Skeletal muscle cell (primary cell): ENCODE measurements at regions not wholly inside any gene's neighbourhood (a gene's known extent, or its start where the extent isn't known, plus 50 kb on each side); places are given as distances from the start of the nearest gene placed in this dataset.
"Not testable (repeated sequence)": the region's sequence is repeated elsewhere in the genome, so short reads cannot be mapped to it uniquely, and the experiment has no call there.

Experiments
- DNase-seq: peaks from one replicate; pipeline ENCODE4 v3.0.0-alpha.2; 2010; ENCODE audit warnings: low read depth
- H3K4me3 ChIP-seq: 2 replicates; pipeline ENCODE4 v1.5.1; 2011; ENCODE audit warnings: low read depth, mild to moderate bottlenecking, control low read depth, low read length, moderate library complexity

DNA sequence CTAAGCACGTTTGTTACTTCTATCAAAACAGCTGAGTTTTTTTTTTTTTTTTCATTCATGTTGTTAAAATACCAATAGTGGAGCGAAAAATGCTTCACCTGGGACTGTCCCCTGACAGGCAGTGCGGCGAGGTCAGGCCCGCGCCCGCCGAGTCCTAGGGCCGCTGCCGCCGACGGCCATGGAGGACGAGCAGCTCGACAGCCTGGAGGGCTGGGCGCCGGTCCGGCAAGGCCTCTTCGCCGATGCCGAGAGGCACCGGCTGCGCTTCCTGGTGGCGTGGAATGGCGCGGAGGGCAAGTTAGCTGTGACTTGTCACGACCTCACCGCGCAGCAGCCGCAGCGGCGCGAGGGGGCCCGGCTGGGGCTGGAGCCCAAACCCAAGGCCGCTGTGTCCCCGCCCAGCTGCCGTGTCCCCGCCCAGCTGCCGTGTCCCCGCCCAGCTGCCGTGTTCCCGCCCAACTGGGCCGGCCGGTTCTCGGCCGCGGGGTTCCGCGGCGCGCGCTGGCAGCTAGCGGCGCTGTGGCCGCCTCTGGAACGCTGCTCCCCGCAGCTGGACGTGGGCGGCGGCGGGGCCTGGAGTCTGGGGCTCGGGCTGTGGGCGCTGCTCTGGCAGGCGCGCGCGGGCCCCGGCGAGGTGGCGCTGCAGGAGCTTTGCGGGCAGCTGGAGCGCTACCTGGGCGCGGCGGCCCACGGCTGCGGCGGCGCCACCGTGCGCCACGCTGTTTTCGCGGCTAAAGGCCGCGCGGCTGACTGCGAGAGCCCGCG lies 56.7 kb upstream of the GOLGA8R start:
- H3K4me3 ChIP-seq, result peak overlapping the region; percentile 32
- not testable (repeated sequence) for DNase-seq

DNA sequence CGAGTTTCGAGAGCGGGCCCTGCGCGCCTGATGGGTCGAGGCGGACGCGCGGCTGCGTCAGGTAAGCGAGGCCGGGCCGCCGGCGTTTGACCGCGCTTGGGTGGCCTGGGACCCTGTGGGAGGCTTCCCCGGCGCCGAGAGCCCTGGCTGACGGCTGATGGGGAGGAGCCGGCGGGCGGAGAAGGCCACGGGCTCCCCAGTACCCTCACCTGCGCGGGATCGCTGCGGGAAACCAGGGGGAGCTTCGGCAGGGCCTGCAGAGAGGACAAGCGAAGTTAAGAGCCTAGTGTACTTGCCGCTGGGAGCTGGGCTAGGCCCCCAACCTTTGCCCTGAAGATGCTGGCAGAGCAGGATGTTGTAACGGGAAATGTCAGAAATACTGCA lies 57.3 kb upstream of the GOLGA8R start:
- peak overlapping the region; percentile 24 for H3K4me3 ChIP-seq
- DNase-seq, result not testable (repeated sequence)

GRCh38 chr15:30471817-30472551 lies 57.9 kb upstream of the GOLGA8R start:
- not testable (repeated sequence) for H3K4me3 ChIP-seq, DNase-seq

- DNase-seq, H3K4me3 ChIP-seq: not testable (repeated sequence)
Measured at GRCh38 chr15:30484887-30485286, 67.0 kb upstream of the GOLGA8Q start.

- not testable (repeated sequence) for H3K4me3 ChIP-seq, DNase-seq
Measured at GRCh38 chr15:30489237-30489636, 62.6 kb upstream of the GOLGA8Q start.

GRCh38 chr15:30490334-30490733 lies 61.5 kb upstream of the GOLGA8Q start:
- not testable (repeated sequence) for DNase-seq

GRCh38 chr15:30493947-30494346 lies 57.9 kb upstream of the GOLGA8Q start:
- not testable (repeated sequence) for DNase-seq, H3K4me3 ChIP-seq

More at GRCh38 chr15:30490334-30490733, 61.5 kb upstream of the GOLGA8Q start:
- H3K4me3 ChIP-seq, result not testable (repeated sequence)

DNA sequence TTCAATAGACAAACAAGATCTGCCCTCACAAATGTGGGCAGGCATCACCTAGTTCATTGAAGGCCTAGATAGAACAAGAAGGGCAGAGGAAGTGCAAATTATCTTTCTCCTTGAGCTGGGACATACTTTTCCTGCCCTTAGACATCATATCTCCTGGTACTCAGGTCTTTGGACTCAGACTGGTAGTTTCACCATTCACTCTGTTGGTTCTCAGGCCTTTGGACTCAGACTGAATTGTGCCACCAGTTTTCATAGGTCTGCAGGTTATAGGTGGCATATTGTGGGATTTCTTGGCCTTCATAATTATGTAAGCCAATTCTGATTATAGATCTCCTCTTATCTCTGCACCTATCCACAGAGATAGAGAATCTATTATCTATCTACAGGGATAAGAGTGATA lies 54.6 kb upstream of the GOLGA8Q start:
- DNase-seq, H3K4me3 ChIP-seq: not testable (repeated sequence)

GRCh38 chr15:30499233-30499632 lies 52.6 kb upstream of the GOLGA8Q start:
- DNase-seq, H3K4me3 ChIP-seq: not testable (repeated sequence)

- not testable (repeated sequence) for H3K4me3 ChIP-seq, DNase-seq
Measured at GRCh38 chr15:30500511-30500910, 51.3 kb upstream of the GOLGA8Q start.
